H9 (cell line): ENCODE measurements at regions not wholly inside any gene's neighbourhood (a gene's known extent, or its start where the extent isn't known, plus 50 kb on each side); places are given as distances from the start of the nearest gene placed in this dataset.

ENCODE experiments used
- DNase-seq: peaks from one replicate; pipeline ENCODE4 v3.0.0-alpha.2; 2017
- H2AFZ ChIP-seq: one replicate; pipeline ENCODE4 v1.6.1; 2013; ENCODE audit warnings: mild to moderate bottlenecking, low read length, control low read depth, moderate library complexity
- H2AK5ac ChIP-seq: 2 replicates; pipeline ENCODE4 v1.6.1; 2013; ENCODE audit warnings: low read length, control low read depth, mixed read lengths; ENCODE audit not compliant: insufficient read length
- H2BK120ac ChIP-seq: one replicate; pipeline ENCODE4 v1.6.1; 2013; ENCODE audit warnings: low read depth, mild to moderate bottlenecking, low read length, control low read depth, inconsistent platforms; ENCODE audit not compliant: poor library complexity, severe bottlenecking
- H2BK12ac ChIP-seq: 2 replicates; pipeline ENCODE4 v1.6.1; 2013; ENCODE audit warnings: low read length, control low read depth, mixed read lengths, low read depth; ENCODE audit not compliant: insufficient read length
- H2BK15ac ChIP-seq: 2 replicates; pipeline ENCODE4 v1.6.1; 2013; ENCODE audit warnings: low read depth, low read length, control low read depth
- H2BK20ac ChIP-seq: one replicate; pipeline ENCODE4 v1.6.1; 2013; ENCODE audit warnings: low read depth, mild to moderate bottlenecking, low read length, control low read depth, inconsistent platforms; ENCODE audit not compliant: poor library complexity, severe bottlenecking
- H2BK5ac ChIP-seq: 2 replicates; pipeline ENCODE4 v1.6.1; 2013; ENCODE audit warnings: low read length, control low read depth, mixed read lengths; ENCODE audit not compliant: insufficient read length
- H3K14ac ChIP-seq: 2 replicates; pipeline ENCODE4 v1.6.1; 2013; ENCODE audit warnings: low read length, control low read depth; ENCODE audit not compliant: insufficient read depth
- H3K18ac ChIP-seq: 2 replicates; pipeline ENCODE4 v1.6.1; 2013; ENCODE audit warnings: low read depth, mild to moderate bottlenecking, mixed read lengths, low read length, control low read depth; ENCODE audit not compliant: insufficient read length
- H3K23ac ChIP-seq: 2 replicates; pipeline ENCODE4 v1.6.1; 2013; ENCODE audit warnings: low read length, control low read depth, mixed read lengths, low read depth; ENCODE audit not compliant: insufficient read length
- H3K23me2 ChIP-seq: 2 replicates; pipeline ENCODE4 v1.6.1; 2013; ENCODE audit warnings: low read depth, mild to moderate bottlenecking, mixed read lengths, low read length, control low read depth; ENCODE audit not compliant: insufficient read length, poor library complexity, severe bottlenecking
- H3K27ac ChIP-seq: 2 replicates; pipeline ENCODE4 v1.5.1; 2013; ENCODE audit warnings: low read length, control low read depth, mixed read lengths, low read depth; ENCODE audit not compliant: insufficient read length
- H3K27me3 ChIP-seq: 2 replicates; pipeline ENCODE4 v1.6.1; 2013; ENCODE audit warnings: low read length, control low read depth, inconsistent platforms; ENCODE audit not compliant: insufficient read depth
- H3K4ac ChIP-seq: 2 replicates; pipeline ENCODE4 v1.6.1; 2013; ENCODE audit warnings: low read depth, mild to moderate bottlenecking, control low read depth, inconsistent platforms, low read length, moderate library complexity
- H3K4me1 ChIP-seq: 2 replicates; pipeline ENCODE4 v1.6.1; 2013; ENCODE audit warnings: low read length, control low read depth, inconsistent platforms; ENCODE audit not compliant: insufficient read depth
- H3K4me2 ChIP-seq: 2 replicates; pipeline ENCODE4 v1.6.1; 2013; ENCODE audit warnings: low read length, control low read depth, mixed read lengths; ENCODE audit not compliant: insufficient read length, insufficient read depth
- H3K56ac ChIP-seq: 2 replicates; pipeline ENCODE4 v1.6.1; 2013; ENCODE audit warnings: low read depth, mild to moderate bottlenecking, mixed read lengths, low read length, control low read depth; ENCODE audit not compliant: insufficient read length
- H3K79me1 ChIP-seq: 2 replicates; pipeline ENCODE4 v1.6.1; 2013; ENCODE audit warnings: low read depth, mild to moderate bottlenecking, moderate library complexity, low read length, control low read depth, inconsistent platforms; ENCODE audit not compliant: insufficient read depth, poor library complexity, severe bottlenecking
- H3K79me2 ChIP-seq: 2 replicates; pipeline ENCODE4 v1.6.1; 2013; ENCODE audit warnings: low read length, control low read depth, inconsistent platforms; ENCODE audit not compliant: insufficient read depth
- H3K9ac ChIP-seq: 2 replicates; pipeline ENCODE4 v1.6.1; 2013; ENCODE audit warnings: low read length, control low read depth, mixed read lengths; ENCODE audit not compliant: insufficient read length; ENCODE audit errors: extremely low read depth
- H3K9me3 ChIP-seq: one replicate; pipeline ENCODE4 v1.6.1; 2013; ENCODE audit warnings: low read depth, low read length, inconsistent platforms; ENCODE audit not compliant: control insufficient read depth
- H3T11ph ChIP-seq: one replicate; pipeline ENCODE4 v1.6.1; 2013; ENCODE audit warnings: mild to moderate bottlenecking, low read length, control low read depth, inconsistent platforms
- H4K20me1 ChIP-seq: one replicate; pipeline ENCODE4 v1.6.1; 2013; ENCODE audit not compliant: control insufficient read depth, insufficient read length, insufficient read depth
- H4K5ac ChIP-seq: 2 replicates; pipeline ENCODE4 v1.6.1; 2013; ENCODE audit warnings: low read depth, mild to moderate bottlenecking, mixed read lengths, low read length, control low read depth; ENCODE audit not compliant: insufficient read length
- H4K8ac ChIP-seq: replicated peaks from 2 replicates; pipeline ENCODE4 v1.6.1; 2013; ENCODE audit warnings: low read length, control low read depth, mixed read lengths, low read depth; ENCODE audit not compliant: insufficient read length
- H4K91ac ChIP-seq: 2 replicates; pipeline ENCODE4 v1.6.1; 2013; ENCODE audit warnings: low read depth, mild to moderate bottlenecking, moderate library complexity, mixed read lengths, low read length, control low read depth; ENCODE audit not compliant: insufficient read length
- H3K27ac Mint-ChIP-seq, 3 experiments: 2 replicates in 2 of 3; 3 replicates in 1 of 3; pipeline ENCODE4 v1.8.0; 2020 to 2021; ENCODE audit warnings: mixed read lengths in 3 of 3, mild to moderate bottlenecking in 1 of 3, moderate library complexity in 1 of 3
- H3K27me3 Mint-ChIP-seq: 2 replicates; pipeline ENCODE4 v1.8.0; 2021; ENCODE audit warnings: low read depth, mild to moderate bottlenecking, moderate library complexity, mixed read lengths
- H3K36me3 Mint-ChIP-seq, 3 experiments: 2 replicates in 2 of 3; 3 replicates in 1 of 3; pipeline ENCODE4 v1.8.0; 2020 to 2021; ENCODE audit warnings: low read depth in 3 of 3, mixed read lengths in 3 of 3; ENCODE audit not compliant: insufficient read depth in 1 of 3
- H3K4me1 Mint-ChIP-seq, 2 experiments: 2 replicates each; pipeline ENCODE4 v1.8.0; 2020; ENCODE audit warnings: mixed read lengths in 2 of 2
- H3K4me3 Mint-ChIP-seq, 2 experiments: 2 replicates in 1 of 2; 3 replicates in 1 of 2; pipeline ENCODE4 v1.8.0; 2020 to 2021; ENCODE audit warnings: mild to moderate bottlenecking in 2 of 2, mixed read lengths in 2 of 2, moderate library complexity in 1 of 2
- H3K9me3 Mint-ChIP-seq, 2 experiments: 2 replicates in 1 of 2; 3 replicates in 1 of 2; pipeline ENCODE4 v1.8.0; 2020; ENCODE audit warnings: mild to moderate bottlenecking in 2 of 2, mixed read lengths in 2 of 2, moderate library complexity in 1 of 2
- WGBS: extraction: QIAGEN DNeasy Blood & Tissue Kit; methylation state at CpG from one replicate; pipeline ENCODE4 v1.1.7; 2013; ENCODE audit warnings: missing lambda C conversion rate, low lambda C conversion rate, mixed read lengths; ENCODE audit not compliant: insufficient read length; ENCODE audit errors: extremely low coverage; 5-methylcytosine and 5-hydroxymethylcytosine counted together
- TF ChIP-seq, protein P1 (sequence below): fragments of 200-600 bp; sonication (generic); conservative IDR thresholded peaks from 3 replicates; pipeline ENCODE4 v1.8.0; 2021; ENCODE audit warnings: antibody characterized with exemption, mild to moderate bottlenecking

DNA sequence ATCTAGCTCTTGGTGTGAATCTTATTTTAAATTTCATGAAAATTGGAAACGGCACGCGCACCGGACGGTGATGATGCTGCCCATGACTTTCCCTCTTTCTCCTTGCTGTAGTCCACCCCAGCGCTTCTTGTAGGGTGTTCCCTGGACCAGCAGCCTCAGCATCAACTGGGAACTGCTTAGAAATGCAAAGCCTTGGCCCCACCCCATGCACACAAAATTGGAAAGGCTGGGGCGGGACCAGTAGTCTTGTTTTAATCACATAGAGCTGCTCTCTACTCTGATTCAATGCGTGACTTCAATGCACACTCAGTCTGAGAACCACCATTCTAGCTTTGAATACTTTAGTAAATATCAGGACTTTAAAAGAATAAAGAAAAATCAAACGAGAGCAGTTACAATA is 427.1 kb downstream of the EFNB2 start:
- H2BK12ac ChIP-seq, result no peak overlapping the region
- H3K4ac ChIP-seq, result no peak overlapping the region
- H3K23me2 ChIP-seq, result no peaks in the 10 kb centered on the region
- no peaks in the 10 kb centered on the region for H3K9me3 Mint-ChIP-seq
- no peak overlapping the region for H3K27ac Mint-ChIP-seq
- H3K79me1 ChIP-seq, result no peaks in the 10 kb centered on the region
- H3K23ac ChIP-seq, result no peak overlapping the region
- H3K9ac ChIP-seq, result no peak overlapping the region
- H4K5ac ChIP-seq, result no peak overlapping the region
- H3T11ph ChIP-seq, result no peak overlapping the region
- H4K91ac ChIP-seq, result no peak overlapping the region
- no peak overlapping the region for H4K8ac ChIP-seq
- H2BK5ac ChIP-seq, result no peak overlapping the region
- H3K36me3 Mint-ChIP-seq, result no peaks in the 10 kb centered on the region; a peak in 1 of 7 replicates
- no peak overlapping the region for H3K27ac ChIP-seq
- H2AFZ ChIP-seq, result no peak overlapping the region
- H3K56ac ChIP-seq, result no peak overlapping the region
- no peak overlapping the region for H3K4me3 Mint-ChIP-seq
- H3K4me1 ChIP-seq, result no peaks in the 10 kb centered on the region; the same call in 1 of the 2 replicates
- no peak overlapping the region for H3K14ac ChIP-seq
- H2BK15ac ChIP-seq, result no peak overlapping the region
- H2BK120ac ChIP-seq, result no peak overlapping the region
- no peaks in the 10 kb centered on the region for H3K79me2 ChIP-seq
- no peak overlapping the region for H3K4me2 ChIP-seq
- H2AK5ac ChIP-seq, result no peak overlapping the region
- H2BK20ac ChIP-seq, result no peak overlapping the region
- no peak for DNase-seq
- H3K9me3 ChIP-seq, result no peaks in the 10 kb centered on the region
- H3K27me3 ChIP-seq, result no peaks in the 10 kb centered on the region
- H4K20me1 ChIP-seq, result no peaks in the 10 kb centered on the region
- no peak overlapping the region for H3K18ac ChIP-seq
- WGBS, result no CpG with 5 or more reads among the region's 9 CpGs
- peaks cover 14 to 29% of the 10 kb centered on the region in 2 experiments for H3K4me1 Mint-ChIP-seq
- TF ChIP-seq, protein P1, sequence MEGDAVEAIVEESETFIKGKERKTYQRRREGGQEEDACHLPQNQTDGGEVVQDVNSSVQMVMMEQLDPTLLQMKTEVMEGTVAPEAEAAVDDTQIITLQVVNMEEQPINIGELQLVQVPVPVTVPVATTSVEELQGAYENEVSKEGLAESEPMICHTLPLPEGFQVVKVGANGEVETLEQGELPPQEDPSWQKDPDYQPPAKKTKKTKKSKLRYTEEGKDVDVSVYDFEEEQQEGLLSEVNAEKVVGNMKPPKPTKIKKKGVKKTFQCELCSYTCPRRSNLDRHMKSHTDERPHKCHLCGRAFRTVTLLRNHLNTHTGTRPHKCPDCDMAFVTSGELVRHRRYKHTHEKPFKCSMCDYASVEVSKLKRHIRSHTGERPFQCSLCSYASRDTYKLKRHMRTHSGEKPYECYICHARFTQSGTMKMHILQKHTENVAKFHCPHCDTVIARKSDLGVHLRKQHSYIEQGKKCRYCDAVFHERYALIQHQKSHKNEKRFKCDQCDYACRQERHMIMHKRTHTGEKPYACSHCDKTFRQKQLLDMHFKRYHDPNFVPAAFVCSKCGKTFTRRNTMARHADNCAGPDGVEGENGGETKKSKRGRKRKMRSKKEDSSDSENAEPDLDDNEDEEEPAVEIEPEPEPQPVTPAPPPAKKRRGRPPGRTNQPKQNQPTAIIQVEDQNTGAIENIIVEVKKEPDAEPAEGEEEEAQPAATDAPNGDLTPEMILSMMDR, result no peak
- no peaks in the 10 kb centered on the region for H3K27me3 Mint-ChIP-seq
